ENCODE measurements at regions not wholly inside any gene's neighbourhood (a gene's known extent, or its start where the extent isn't known, plus 50 kb on each side); places are given as distances from the start of the nearest gene placed in this dataset.
A peak's percentile ranks its signal among the peaks of the same experiment; 100 is the strongest.

GRCh38 chr2:35355056-35355455 is 1000.5 kb upstream of the CRIM1 start:
- DNase-seq (ENCODE audit: low read depth), result no peak
- FAIRE-seq, result no peak
- H3K27me3 ChIP-seq (ENCODE audit: control insufficient read depth, insufficient read depth, low read length), result no peaks in the 10 kb centered on the region

DNA sequence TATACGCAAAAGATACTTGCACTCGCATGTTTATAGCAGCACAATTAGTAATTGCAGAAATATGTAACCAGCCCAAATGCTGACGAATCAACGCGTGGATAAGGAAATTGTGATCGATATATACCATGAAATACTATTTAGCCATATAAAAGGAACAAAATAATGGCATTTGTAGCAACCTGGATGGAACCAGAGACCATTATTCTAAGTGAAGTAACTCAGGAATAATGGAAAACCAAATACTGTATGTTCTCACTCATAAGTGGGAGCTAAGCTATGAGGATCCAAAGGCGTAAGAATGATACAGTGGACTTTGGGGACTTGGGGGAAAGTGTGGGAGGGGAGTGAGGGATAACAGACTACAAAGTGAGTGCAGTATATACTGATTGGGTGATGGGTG is 1008.0 kb upstream of the CRIM1 start:
- FAIRE-seq, result no peak
- no peaks in the 10 kb centered on the region for H3K36me3 ChIP-seq (ENCODE audit: control insufficient read depth, insufficient read depth, low read length)
- no peak for DNase-seq (ENCODE audit: low read depth)
- no peaks in the 10 kb centered on the region for H3K27me3 ChIP-seq (ENCODE audit: control insufficient read depth, insufficient read depth, low read length)
- no peak for TF ChIP-seq CTCF (IDR thresholded peaks at IDR 0.05; ENCODE audit: insufficient read depth, low read length, severe bottlenecking)
- H3K4me3 ChIP-seq (ENCODE audit: low read depth, low read length), result no peak overlapping the region

More at GRCh38 chr2:35355056-35355455, 1000.5 kb upstream of the CRIM1 start:
- no peak for TF ChIP-seq CTCF (IDR thresholded peaks at IDR 0.05; ENCODE audit: insufficient read depth, low read length, severe bottlenecking)
- Histone ChIP-seq H3K36me3 (ENCODE audit: control insufficient read depth, insufficient read depth, low read length) (no peaks in the 10 kb centered on the region), H3K4me3 (ENCODE audit: low read depth, low read length) (no peak overlapping the region)

- peak; percentile 8 for TF ChIP-seq CTCF (IDR thresholded peaks at IDR 0.05; ENCODE audit: insufficient read depth, low read length, severe bottlenecking)
- DNase-seq (ENCODE audit: low read depth), result no peak
- no peak for FAIRE-seq
- H3K4me3 ChIP-seq (ENCODE audit: low read depth, low read length), result no peak overlapping the region
- no peaks in the 10 kb centered on the region for H3K27me3 ChIP-seq (ENCODE audit: control insufficient read depth, insufficient read depth, low read length)
- no peaks in the 10 kb centered on the region for H3K36me3 ChIP-seq (ENCODE audit: control insufficient read depth, insufficient read depth, low read length)
Measured at GRCh38 chr2:35343135-35343534, 1012.4 kb upstream of the CRIM1 start.

GRCh38 chr2:35339211-35339610 is 1016.4 kb upstream of the CRIM1 start:
- no peaks in the 10 kb centered on the region for H3K27me3 ChIP-seq (ENCODE audit: control insufficient read depth, insufficient read depth, low read length)
- no peak overlapping the region for H3K4me3 ChIP-seq (ENCODE audit: low read depth, low read length)
- no peaks in the 10 kb centered on the region for H3K36me3 ChIP-seq (ENCODE audit: control insufficient read depth, insufficient read depth, low read length)
- no peak for TF ChIP-seq CTCF (IDR thresholded peaks at IDR 0.05; ENCODE audit: insufficient read depth, low read length, severe bottlenecking)
- DNase-seq (ENCODE audit: low read depth) (no peak), FAIRE-seq (no peak)

GRCh38 chr2:35337922-35338321 is 1017.7 kb upstream of the CRIM1 start:
- TF ChIP-seq CTCF (IDR thresholded peaks at IDR 0.05; ENCODE audit: insufficient read depth, low read length, severe bottlenecking), result no peak
- Histone ChIP-seq H3K27me3 (ENCODE audit: control insufficient read depth, insufficient read depth, low read length) (no peaks in the 10 kb centered on the region), H3K36me3 (ENCODE audit: control insufficient read depth, insufficient read depth, low read length) (no peaks in the 10 kb centered on the region), H3K4me3 (ENCODE audit: low read depth, low read length) (no peak overlapping the region)
- no peak for DNase-seq (ENCODE audit: low read depth)
- no peak for FAIRE-seq

DNA sequence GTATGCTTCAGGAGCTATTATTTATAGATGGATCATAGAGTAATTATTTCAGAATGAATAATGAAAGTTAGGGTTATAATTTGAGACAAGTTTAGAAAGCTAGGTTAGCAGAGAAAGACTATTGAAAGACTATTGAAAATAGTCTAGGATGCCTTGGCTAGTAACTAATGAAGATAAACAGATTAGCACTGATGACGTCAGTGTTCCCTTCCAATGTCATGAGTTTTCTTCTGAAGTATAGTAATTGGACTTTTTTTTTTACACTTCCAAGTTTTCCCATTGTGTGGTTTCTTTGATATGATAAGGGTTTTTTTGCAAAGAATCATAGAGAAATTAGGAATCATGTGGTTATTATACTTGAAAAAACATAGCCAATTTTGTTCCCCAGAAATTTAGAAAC is 1041.5 kb upstream of the CRIM1 start:
- FAIRE-seq (no peak), DNase-seq (ENCODE audit: low read depth) (no peak)
- no peaks in the 10 kb centered on the region for H3K36me3 ChIP-seq (ENCODE audit: control insufficient read depth, insufficient read depth, low read length)
- no peak overlapping the region for H3K4me3 ChIP-seq (ENCODE audit: low read depth, low read length)
- no peak for TF ChIP-seq CTCF (IDR thresholded peaks at IDR 0.05; ENCODE audit: insufficient read depth, low read length, severe bottlenecking)
- H3K27me3 ChIP-seq (ENCODE audit: control insufficient read depth, insufficient read depth, low read length), result no peaks in the 10 kb centered on the region
